ENCODE measurements at regions not wholly inside any gene's neighbourhood (a gene's known extent, or its start where the extent isn't known, plus 50 kb on each side); places are given as distances from the start of the nearest gene placed in this dataset.

GRCh38 chr14:84343656-84344055 lies 1186.3 kb upstream of the FLRT2 start:
- Mint-ChIP-seq H3K9me3 (peaks cover 1 to 8% (median 7%) of the 10 kb centered on the region in 7 donors), H3K4me3 (no peak overlapping the region), H3K27me3 (no peaks in the 10 kb centered on the region), H3K4me1 (no peaks in the 10 kb centered on the region), H3K36me3 (no peaks in the 10 kb centered on the region), H3K27ac (no peak overlapping the region)
- ATAC-seq (ENCODE audit: low read depth in 2 of 2): no peak
- DNase-seq: no peak

GRCh38 chr14:84351646-84352045 lies 1178.3 kb upstream of the FLRT2 start:
- peaks cover 2 to 23% (median 12%) of the 10 kb centered on the region in 7 donors for H3K9me3 Mint-ChIP-seq
- H3K4me3 Mint-ChIP-seq: no peak overlapping the region
- no peaks in the 10 kb centered on the region for H3K27me3 Mint-ChIP-seq
- no peaks in the 10 kb centered on the region for H3K36me3 Mint-ChIP-seq
- H3K4me1 Mint-ChIP-seq: no peaks in the 10 kb centered on the region
- ATAC-seq (ENCODE audit: low read depth in 2 of 2) (no peak), DNase-seq (no peak)
- no peak overlapping the region for H3K27ac Mint-ChIP-seq

GRCh38 chr14:84361476-84361875 lies 1168.5 kb upstream of the FLRT2 start:
- peaks cover 0 to 18% (median 5%) of the 10 kb centered on the region in 7 donors for H3K9me3 Mint-ChIP-seq
- H3K27ac Mint-ChIP-seq: no peak overlapping the region
- no peak overlapping the region for H3K4me3 Mint-ChIP-seq
- ATAC-seq (ENCODE audit: low read depth in 2 of 2) (no peak), DNase-seq (no peak)
- no peaks in the 10 kb centered on the region for H3K4me1 Mint-ChIP-seq
- H3K36me3 Mint-ChIP-seq: no peaks in the 10 kb centered on the region
- no peaks in the 10 kb centered on the region for H3K27me3 Mint-ChIP-seq

GRCh38 chr14:84375235-84375634 lies 1154.7 kb upstream of the FLRT2 start:
- Mint-ChIP-seq H3K4me3 (no peak overlapping the region), H3K27ac (no peak overlapping the region), H3K36me3 (no peaks in the 10 kb centered on the region), H3K4me1 (no peaks in the 10 kb centered on the region), H3K9me3 (peaks cover 0 to 10% (median 4%) of the 10 kb centered on the region in 7 donors), H3K27me3 (no peaks in the 10 kb centered on the region)
- DNase-seq (no peak), ATAC-seq (ENCODE audit: low read depth in 2 of 2) (no peak)

GRCh38 chr14:84390010-84390409 lies 1139.9 kb upstream of the FLRT2 start:
- H3K9me3 Mint-ChIP-seq: peaks cover 5 to 12% (median 7%) of the 10 kb centered on the region in 7 donors
- H3K27ac Mint-ChIP-seq: no peak overlapping the region
- DNase-seq: no peak
- H3K4me3 Mint-ChIP-seq: no peak overlapping the region
- no peaks in the 10 kb centered on the region for H3K36me3 Mint-ChIP-seq
- no peaks in the 10 kb centered on the region for H3K4me1 Mint-ChIP-seq
- no peaks in the 10 kb centered on the region for H3K27me3 Mint-ChIP-seq
- no peak for ATAC-seq (ENCODE audit: low read depth in 2 of 2)

- ATAC-seq (ENCODE audit: low read depth in 2 of 2) (no peak), DNase-seq (no peak)
- Mint-ChIP-seq H3K36me3 (no peaks in the 10 kb centered on the region), H3K27me3 (no peaks in the 10 kb centered on the region), H3K9me3 (peaks cover 0 to 11% (median 3%) of the 10 kb centered on the region in 7 donors), H3K27ac (no peak overlapping the region), H3K4me3 (no peak overlapping the region), H3K4me1 (no peaks in the 10 kb centered on the region)
Observed at GRCh38 chr14:84397631-84398030, 1132.3 kb upstream of the FLRT2 start.

GRCh38 chr14:84399296-84399910 lies 1130.5 kb upstream of the FLRT2 start:
- no peak for DNase-seq
- no peak overlapping the region for H3K4me3 Mint-ChIP-seq
- H3K27me3 Mint-ChIP-seq: no peaks in the 10 kb centered on the region
- H3K36me3 Mint-ChIP-seq: no peaks in the 10 kb centered on the region
- H3K9me3 Mint-ChIP-seq: peaks cover 0 to 7% (median 3%) of the 10 kb centered on the region in 7 donors
- H3K27ac Mint-ChIP-seq: no peak overlapping the region
- ATAC-seq (ENCODE audit: low read depth in 2 of 2): no peak
- no peaks in the 10 kb centered on the region for H3K4me1 Mint-ChIP-seq

GRCh38 chr14:84401631-84402030 lies 1128.3 kb upstream of the FLRT2 start:
- no peak overlapping the region for H3K27ac Mint-ChIP-seq
- no peaks in the 10 kb centered on the region for H3K27me3 Mint-ChIP-seq
- DNase-seq: no peak
- H3K36me3 Mint-ChIP-seq: no peaks in the 10 kb centered on the region
- ATAC-seq (ENCODE audit: low read depth in 2 of 2): no peak
- H3K4me3 Mint-ChIP-seq: no peak overlapping the region
- no peaks in the 10 kb centered on the region for H3K4me1 Mint-ChIP-seq
- H3K9me3 Mint-ChIP-seq: peaks cover 0 to 6% (median 2%) of the 10 kb centered on the region in 7 donors

- no peak overlapping the region for H3K4me3 Mint-ChIP-seq
Observed at GRCh38 chr14:84403585-84403984, 1126.4 kb upstream of the FLRT2 start.

GRCh38 chr14:84404246-84404645 lies 1125.7 kb upstream of the FLRT2 start:
- Mint-ChIP-seq H3K4me1 (no peaks in the 10 kb centered on the region), H3K9me3 (peaks cover 0 to 6% (median 2%) of the 10 kb centered on the region in 7 donors), H3K4me3 (no peak overlapping the region), H3K36me3 (no peaks in the 10 kb centered on the region), H3K27me3 (no peaks in the 10 kb centered on the region), H3K27ac (no peak overlapping the region)
- DNase-seq: no peak
- ATAC-seq (ENCODE audit: low read depth in 2 of 2): no peak

More at GRCh38 chr14:84403585-84403984, 1126.4 kb upstream of the FLRT2 start:
- peaks cover 0 to 6% (median 2%) of the 10 kb centered on the region in 7 donors for H3K9me3 Mint-ChIP-seq
- ATAC-seq (ENCODE audit: low read depth in 2 of 2): no peak
- H3K27ac Mint-ChIP-seq: no peak overlapping the region
- no peaks in the 10 kb centered on the region for H3K27me3 Mint-ChIP-seq
- H3K36me3 Mint-ChIP-seq: no peaks in the 10 kb centered on the region
- no peaks in the 10 kb centered on the region for H3K4me1 Mint-ChIP-seq
- no peak for DNase-seq

- Mint-ChIP-seq H3K27me3 (no peaks in the 10 kb centered on the region), H3K27ac (no peak overlapping the region), H3K9me3 (peaks cover 2 to 18% (median 13%) of the 10 kb centered on the region in 7 donors), H3K4me3 (no peak overlapping the region), H3K4me1 (no peaks in the 10 kb centered on the region), H3K36me3 (no peaks in the 10 kb centered on the region)
- ATAC-seq (ENCODE audit: low read depth in 2 of 2) (no peak), DNase-seq (no peak)
Observed at GRCh38 chr14:84409435-84409834, 1120.5 kb upstream of the FLRT2 start.

GRCh38 chr14:84410344-84410743 lies 1119.6 kb upstream of the FLRT2 start:
- Mint-ChIP-seq H3K9me3 (peaks cover 2 to 14% (median 12%) of the 10 kb centered on the region in 7 donors), H3K27ac (no peak overlapping the region), H3K4me3 (no peak overlapping the region), H3K27me3 (no peaks in the 10 kb centered on the region), H3K36me3 (no peaks in the 10 kb centered on the region), H3K4me1 (no peaks in the 10 kb centered on the region)
- ATAC-seq (ENCODE audit: low read depth in 2 of 2) (no peak), DNase-seq (no peak)

- no peaks in the 10 kb centered on the region for H3K4me1 Mint-ChIP-seq
- DNase-seq (no peak), ATAC-seq (ENCODE audit: low read depth in 2 of 2) (no peak)
- no peak overlapping the region for H3K4me3 Mint-ChIP-seq
- no peak overlapping the region for H3K27ac Mint-ChIP-seq
- H3K36me3 Mint-ChIP-seq: no peaks in the 10 kb centered on the region
- no peaks in the 10 kb centered on the region for H3K27me3 Mint-ChIP-seq
- H3K9me3 Mint-ChIP-seq: peaks cover 4 to 19% (median 6%) of the 10 kb centered on the region in 7 donors
Observed at GRCh38 chr14:84420221-84420620, 1109.7 kb upstream of the FLRT2 start.

GRCh38 chr14:84421621-84422020 lies 1108.3 kb upstream of the FLRT2 start:
- DNase-seq (no peak), ATAC-seq (ENCODE audit: low read depth in 2 of 2) (no peak)
- Mint-ChIP-seq H3K4me1 (no peaks in the 10 kb centered on the region), H3K36me3 (no peaks in the 10 kb centered on the region), H3K9me3 (peaks cover 2 to 14% (median 7%) of the 10 kb centered on the region in 7 donors), H3K27ac (no peak overlapping the region), H3K4me3 (no peak overlapping the region), H3K27me3 (no peaks in the 10 kb centered on the region)

- no peak for DNase-seq
- ATAC-seq (ENCODE audit: low read depth in 2 of 2): no peak
- Mint-ChIP-seq H3K27me3 (no peaks in the 10 kb centered on the region), H3K9me3 (peaks cover 0 to 5% (median 0%) of the 10 kb centered on the region in 7 donors), H3K36me3 (no peaks in the 10 kb centered on the region), H3K27ac (no peak overlapping the region), H3K4me3 (no peak overlapping the region), H3K4me1 (no peaks in the 10 kb centered on the region)
Observed at GRCh38 chr14:84425968-84426367, 1104.0 kb upstream of the FLRT2 start.
